PC-9 (cell line): ENCODE measurements at regions not wholly inside any gene's neighbourhood (a gene's known extent, or its start where the extent isn't known, plus 50 kb on each side); places are given as distances from the start of the nearest gene placed in this dataset.

Experiments used
- EZH2 ChIP-seq: fragments of 200-600 bp; sonication (generic); IDR thresholded peaks from 2 replicates; pipeline ENCODE4 v1.8.0; 2017; ENCODE audit warnings: antibody characterized with exemption, low read depth
- TF ChIP-seq, protein P1 (sequence below): fragments of 200-600 bp; sonication (generic); conservative IDR thresholded peaks from 2 replicates; pipeline ENCODE4 v1.6.1; 2017; ENCODE audit warnings: mixed run types, antibody characterized with exemption, mild to moderate bottlenecking, moderate library complexity

DNA sequence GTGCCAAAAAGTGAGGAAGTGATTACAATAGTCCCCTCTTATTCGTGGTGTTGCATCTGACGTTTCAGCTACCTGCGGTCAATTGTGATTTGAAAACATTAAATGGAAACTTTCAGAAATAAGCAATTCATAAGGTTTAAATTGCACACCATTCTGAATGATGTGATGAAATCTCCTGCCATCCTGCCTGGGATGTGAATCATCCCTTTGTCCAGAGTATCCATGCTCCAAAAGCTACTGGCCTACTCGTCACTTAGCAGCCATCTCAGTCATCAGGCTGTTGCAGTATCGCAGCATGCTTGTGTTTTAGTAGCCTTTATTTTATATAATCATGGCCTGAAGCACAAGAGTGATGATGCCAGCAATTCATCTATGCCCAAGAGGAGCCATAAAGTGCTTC, 97.7 kb upstream of the CDCA7L start:
- TF ChIP-seq, protein P1, sequence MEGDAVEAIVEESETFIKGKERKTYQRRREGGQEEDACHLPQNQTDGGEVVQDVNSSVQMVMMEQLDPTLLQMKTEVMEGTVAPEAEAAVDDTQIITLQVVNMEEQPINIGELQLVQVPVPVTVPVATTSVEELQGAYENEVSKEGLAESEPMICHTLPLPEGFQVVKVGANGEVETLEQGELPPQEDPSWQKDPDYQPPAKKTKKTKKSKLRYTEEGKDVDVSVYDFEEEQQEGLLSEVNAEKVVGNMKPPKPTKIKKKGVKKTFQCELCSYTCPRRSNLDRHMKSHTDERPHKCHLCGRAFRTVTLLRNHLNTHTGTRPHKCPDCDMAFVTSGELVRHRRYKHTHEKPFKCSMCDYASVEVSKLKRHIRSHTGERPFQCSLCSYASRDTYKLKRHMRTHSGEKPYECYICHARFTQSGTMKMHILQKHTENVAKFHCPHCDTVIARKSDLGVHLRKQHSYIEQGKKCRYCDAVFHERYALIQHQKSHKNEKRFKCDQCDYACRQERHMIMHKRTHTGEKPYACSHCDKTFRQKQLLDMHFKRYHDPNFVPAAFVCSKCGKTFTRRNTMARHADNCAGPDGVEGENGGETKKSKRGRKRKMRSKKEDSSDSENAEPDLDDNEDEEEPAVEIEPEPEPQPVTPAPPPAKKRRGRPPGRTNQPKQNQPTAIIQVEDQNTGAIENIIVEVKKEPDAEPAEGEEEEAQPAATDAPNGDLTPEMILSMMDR: no peak
- no peak for TF ChIP-seq EZH2
